ENCODE measurements at regions not wholly inside any gene's neighbourhood (a gene's known extent, or its start where the extent isn't known, plus 50 kb on each side); places are given as distances from the start of the nearest gene placed in this dataset.

DNA sequence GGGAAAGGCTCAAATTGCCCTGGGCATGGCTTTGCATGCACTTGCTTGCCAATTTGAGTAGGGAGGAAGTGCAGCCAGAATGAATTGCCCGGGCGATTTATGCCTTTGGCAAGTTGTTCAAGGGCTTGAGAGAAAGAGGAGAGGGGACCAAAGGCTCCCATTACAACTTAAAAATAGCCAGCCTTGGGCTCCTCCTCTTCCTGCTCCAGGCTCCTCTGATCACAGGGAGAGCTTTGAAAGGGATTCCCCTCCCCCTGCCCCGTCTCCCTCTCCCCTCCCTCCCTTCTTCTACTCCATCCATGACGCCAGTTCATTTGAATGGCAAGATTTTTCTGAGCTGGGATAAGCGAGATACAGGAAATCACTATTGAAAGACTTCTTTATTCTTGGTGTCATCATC lies 304.9 kb upstream of the JAG1 start:
- TF ChIP-seq CTCF (IDR thresholded peaks at IDR 0.05) (no peak), POLR2A (IDR thresholded peaks at IDR 0.05) (no peak)

All from uterus (tissue), 2 donors.